Astrocyte of the spinal cord (primary cell): ENCODE measurements at regions not wholly inside any gene's neighbourhood (a gene's known extent, or its start where the extent isn't known, plus 50 kb on each side); places are given as distances from the start of the nearest gene placed in this dataset.

Experiments
- DNase-seq: peaks from one replicate; pipeline ENCODE4 v3.0.0; 2011; ENCODE audit warnings: low read depth, low spot score
- H3K4me3 ChIP-seq: 2 replicates; pipeline ENCODE4 v1.5.1; 2011; ENCODE audit warnings: low read depth, mild to moderate bottlenecking, low read length, moderate library complexity
- in situ Hi-C: cut with HindIII; loops from 2 replicates; pipeline ENCODE4 v1.10.0; 2017; ENCODE audit warnings: low sequenced_read_pairs
- TF ChIP-seq, protein P1 (sequence below): IDR thresholded peaks from 2 replicates; pipeline ENCODE4 v1.5.1; 2012; ENCODE audit warnings: low read depth, mild to moderate bottlenecking, low read length, inconsistent platforms

DNA sequence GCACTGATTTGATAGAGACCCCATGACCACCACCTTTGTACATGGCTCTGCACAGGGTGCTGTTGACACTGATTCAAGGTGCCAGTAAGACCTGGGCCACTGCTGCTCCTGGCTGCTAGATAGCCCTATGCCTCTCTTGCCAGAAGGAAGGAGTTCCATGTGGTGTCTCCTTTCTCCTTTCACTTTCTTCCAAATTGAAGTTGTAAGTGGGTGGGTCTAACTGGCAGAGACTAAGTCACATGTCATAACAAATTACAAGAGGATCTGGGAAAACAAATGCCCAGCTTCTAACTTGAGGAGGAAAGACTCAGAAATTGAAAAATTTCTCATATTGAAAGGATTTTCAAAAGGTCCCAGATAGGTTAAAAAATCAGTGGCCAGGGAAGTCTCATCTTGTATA, 116.8 kb downstream of the TFAP2B start:
- TF ChIP-seq, protein P1, sequence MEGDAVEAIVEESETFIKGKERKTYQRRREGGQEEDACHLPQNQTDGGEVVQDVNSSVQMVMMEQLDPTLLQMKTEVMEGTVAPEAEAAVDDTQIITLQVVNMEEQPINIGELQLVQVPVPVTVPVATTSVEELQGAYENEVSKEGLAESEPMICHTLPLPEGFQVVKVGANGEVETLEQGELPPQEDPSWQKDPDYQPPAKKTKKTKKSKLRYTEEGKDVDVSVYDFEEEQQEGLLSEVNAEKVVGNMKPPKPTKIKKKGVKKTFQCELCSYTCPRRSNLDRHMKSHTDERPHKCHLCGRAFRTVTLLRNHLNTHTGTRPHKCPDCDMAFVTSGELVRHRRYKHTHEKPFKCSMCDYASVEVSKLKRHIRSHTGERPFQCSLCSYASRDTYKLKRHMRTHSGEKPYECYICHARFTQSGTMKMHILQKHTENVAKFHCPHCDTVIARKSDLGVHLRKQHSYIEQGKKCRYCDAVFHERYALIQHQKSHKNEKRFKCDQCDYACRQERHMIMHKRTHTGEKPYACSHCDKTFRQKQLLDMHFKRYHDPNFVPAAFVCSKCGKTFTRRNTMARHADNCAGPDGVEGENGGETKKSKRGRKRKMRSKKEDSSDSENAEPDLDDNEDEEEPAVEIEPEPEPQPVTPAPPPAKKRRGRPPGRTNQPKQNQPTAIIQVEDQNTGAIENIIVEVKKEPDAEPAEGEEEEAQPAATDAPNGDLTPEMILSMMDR, result no peak
- H3K4me3 ChIP-seq, result no peak overlapping the region
- no peak for DNase-seq
- in situ Hi-C loops, result no loop called here

DNA sequence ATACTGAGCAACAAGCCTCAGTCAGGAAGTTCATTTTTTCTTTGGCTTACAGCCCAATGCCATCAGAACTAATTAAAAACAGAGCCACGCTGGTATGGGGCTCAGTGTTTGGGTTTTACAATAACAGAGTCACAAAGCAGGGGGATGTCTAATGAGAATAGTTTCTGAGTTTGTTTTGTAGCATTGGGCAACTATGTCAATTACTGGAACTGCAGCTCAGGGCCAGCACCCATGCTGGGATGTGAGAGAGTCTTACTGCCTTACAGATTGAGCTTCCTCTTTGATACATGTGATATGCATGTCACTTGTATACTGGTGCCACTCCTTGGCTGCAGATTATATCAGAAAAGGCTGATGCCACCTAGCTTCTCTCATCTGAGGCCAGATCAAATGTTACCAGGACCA, 117.6 kb downstream of the TFAP2B start:
- TF ChIP-seq, protein P1, result no peak
- in situ Hi-C loops, result no loop called here
- H3K4me3 ChIP-seq, result no peak overlapping the region
- no peak for DNase-seq

DNA sequence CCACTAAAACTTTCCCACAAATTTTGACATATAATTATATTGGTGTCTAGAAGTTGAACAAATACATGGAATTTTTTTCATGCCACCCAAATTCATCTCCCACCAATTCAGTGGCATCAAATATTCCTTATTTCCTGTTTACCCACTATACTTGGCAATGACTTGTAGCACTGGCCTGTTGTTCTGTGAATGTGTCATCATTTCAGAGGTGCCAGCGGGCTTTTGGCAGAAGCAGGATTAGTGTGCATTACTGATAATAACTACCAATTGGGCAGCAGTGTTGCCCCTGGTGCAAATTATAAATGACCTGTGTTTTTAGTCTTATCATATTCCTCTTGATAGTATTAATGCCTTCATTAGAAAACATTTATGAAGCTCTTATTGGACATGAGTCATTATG, 121.3 kb downstream of the TFAP2B start:
- in situ Hi-C loops, result no loop called here
- H3K4me3 ChIP-seq, result no peak overlapping the region
- TF ChIP-seq, protein P1, result no peak
- no peak for DNase-seq

GRCh38 chr6:50945789-50946188, 127.1 kb downstream of the TFAP2B start:
- H3K4me3 ChIP-seq, result no peak overlapping the region
- in situ Hi-C loops, result no loop called here
- TF ChIP-seq, protein P1, result no peak
- no peak for DNase-seq

- no peak overlapping the region for H3K4me3 ChIP-seq
- in situ Hi-C loops, result no loop called here
- DNase-seq, result no peak
- TF ChIP-seq, protein P1, result no peak
Observed at GRCh38 chr6:50952092-50952907, 133.6 kb downstream of the TFAP2B start.

GRCh38 chr6:50956014-50956413, 137.3 kb downstream of the TFAP2B start:
- TF ChIP-seq, protein P1, result no peak
- in situ Hi-C loops, result no loop called here
- H3K4me3 ChIP-seq, result no peak overlapping the region
- no peak for DNase-seq
